ENCODE measurements at regions not wholly inside any gene's neighbourhood (a gene's known extent, or its start where the extent isn't known, plus 50 kb on each side); places are given as distances from the start of the nearest gene placed in this dataset.

DNA sequence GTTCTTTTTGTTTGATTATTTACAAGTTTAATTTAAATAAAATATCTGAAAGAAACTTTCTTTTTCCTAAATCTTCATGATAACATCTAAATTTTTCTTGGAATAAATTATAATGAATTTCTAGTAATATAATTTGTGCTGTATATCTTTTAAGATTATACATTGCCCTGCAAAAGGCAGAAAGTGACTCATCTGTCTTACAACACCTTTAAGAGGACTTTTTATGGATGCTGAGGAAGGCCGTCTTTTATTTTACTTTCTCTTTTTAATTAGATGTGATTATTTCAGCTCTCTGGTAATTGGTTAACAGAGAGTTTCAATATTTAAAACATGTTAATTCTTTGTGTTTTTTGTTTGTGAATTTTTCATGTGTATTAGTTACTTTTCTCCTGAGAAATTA lies 598.4 kb downstream of the RPL10L start:
- TF ChIP-seq, protein P1, sequence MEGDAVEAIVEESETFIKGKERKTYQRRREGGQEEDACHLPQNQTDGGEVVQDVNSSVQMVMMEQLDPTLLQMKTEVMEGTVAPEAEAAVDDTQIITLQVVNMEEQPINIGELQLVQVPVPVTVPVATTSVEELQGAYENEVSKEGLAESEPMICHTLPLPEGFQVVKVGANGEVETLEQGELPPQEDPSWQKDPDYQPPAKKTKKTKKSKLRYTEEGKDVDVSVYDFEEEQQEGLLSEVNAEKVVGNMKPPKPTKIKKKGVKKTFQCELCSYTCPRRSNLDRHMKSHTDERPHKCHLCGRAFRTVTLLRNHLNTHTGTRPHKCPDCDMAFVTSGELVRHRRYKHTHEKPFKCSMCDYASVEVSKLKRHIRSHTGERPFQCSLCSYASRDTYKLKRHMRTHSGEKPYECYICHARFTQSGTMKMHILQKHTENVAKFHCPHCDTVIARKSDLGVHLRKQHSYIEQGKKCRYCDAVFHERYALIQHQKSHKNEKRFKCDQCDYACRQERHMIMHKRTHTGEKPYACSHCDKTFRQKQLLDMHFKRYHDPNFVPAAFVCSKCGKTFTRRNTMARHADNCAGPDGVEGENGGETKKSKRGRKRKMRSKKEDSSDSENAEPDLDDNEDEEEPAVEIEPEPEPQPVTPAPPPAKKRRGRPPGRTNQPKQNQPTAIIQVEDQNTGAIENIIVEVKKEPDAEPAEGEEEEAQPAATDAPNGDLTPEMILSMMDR (conservative IDR thresholded peaks at IDR 0.05) = no peak
- H3K27ac ChIP-seq = no peak overlapping the region

DNA sequence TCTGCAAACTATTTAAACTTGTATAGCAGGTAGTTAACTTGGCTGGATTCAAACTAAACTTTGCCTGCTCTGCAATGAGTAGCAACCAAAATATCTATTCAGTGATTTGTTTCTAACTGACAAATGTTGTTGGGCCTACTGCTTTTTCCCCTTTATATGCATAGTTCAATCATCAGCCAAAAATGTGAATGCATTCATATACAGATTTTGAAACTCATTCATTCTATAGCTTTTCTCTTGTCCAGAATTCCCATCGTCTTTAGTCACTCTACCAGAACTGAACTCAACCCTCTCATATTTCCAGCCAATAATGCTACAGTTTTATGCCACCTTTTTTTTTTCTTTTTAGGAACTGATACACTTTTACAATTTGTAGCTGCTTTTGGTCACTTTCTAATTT lies 599.8 kb downstream of the RPL10L start:
- no peak overlapping the region for H3K27ac ChIP-seq
- TF ChIP-seq, protein P1 (conservative IDR thresholded peaks at IDR 0.05) = no peak
- no peak for TF ChIP-seq ZFX (IDR thresholded peaks at IDR 0.05)

DNA sequence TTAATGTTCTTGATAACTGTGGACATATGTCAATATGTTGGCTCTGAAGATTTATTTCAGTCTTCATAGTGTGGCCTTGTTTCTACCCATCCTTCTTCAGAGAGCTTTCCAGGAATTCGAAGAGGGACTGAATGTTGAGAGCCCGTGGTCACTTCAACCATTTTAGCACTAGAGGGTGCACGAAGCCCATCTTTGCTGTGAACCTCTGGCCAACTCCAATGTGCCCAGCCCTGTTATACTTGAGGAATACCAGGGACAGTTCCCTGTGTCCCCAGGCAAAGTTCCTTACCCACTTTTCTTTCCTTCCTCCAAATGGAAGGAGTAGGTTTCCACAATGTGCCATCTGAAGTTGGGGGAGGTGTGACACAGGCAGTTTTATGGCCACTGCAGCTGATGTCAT lies 603.5 kb downstream of the RPL10L start:
- no peak for TF ChIP-seq ZFX (IDR thresholded peaks at IDR 0.05)
- TF ChIP-seq, protein P1 (conservative IDR thresholded peaks at IDR 0.05) = no peak
- H3K27ac ChIP-seq = no peak overlapping the region

DNA sequence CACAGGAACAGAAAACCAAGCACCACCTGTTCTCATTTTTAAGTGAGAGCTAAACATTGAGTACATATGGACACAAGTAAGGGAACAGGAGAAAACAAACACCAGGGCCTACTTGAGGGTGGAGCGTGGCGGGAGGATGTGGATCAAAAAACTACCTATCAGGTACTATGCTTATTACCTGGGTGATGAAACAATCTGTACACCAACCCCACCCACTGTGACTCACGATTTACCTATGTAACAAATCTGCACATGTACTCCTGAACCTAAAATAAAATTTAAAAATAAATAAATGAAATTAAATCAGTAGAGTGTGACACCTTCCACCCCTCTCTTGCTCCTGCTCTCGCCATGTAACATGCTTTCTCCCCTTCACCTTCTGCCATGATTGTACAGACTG lies 615.5 kb downstream of the RPL10L start:
- no peak overlapping the region for H3K27ac ChIP-seq
- no peak for TF ChIP-seq ZFX (IDR thresholded peaks at IDR 0.05)
- TF ChIP-seq, protein P1 (conservative IDR thresholded peaks at IDR 0.05) = no peak

DNA sequence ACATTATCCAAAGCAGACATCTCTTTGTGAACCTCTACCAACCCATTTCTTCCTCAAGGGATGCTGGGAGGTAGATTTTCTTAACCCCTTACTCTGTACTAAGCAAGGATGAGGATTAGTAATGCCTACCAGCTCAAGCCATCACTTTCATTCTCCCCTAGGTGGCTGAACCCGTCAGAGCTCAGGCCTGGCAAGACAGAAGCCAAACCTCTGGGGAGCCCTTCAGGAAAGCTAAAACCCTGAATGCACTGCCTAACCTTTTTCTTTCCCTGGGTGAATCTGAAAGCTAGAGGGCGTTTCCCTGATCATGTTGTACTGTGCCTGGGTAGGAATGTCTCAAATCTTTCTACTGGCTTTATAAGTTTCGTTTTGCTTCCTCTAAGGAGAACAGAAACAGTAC lies 617.3 kb downstream of the RPL10L start:
- TF ChIP-seq ZFX (IDR thresholded peaks at IDR 0.05) = no peak
- TF ChIP-seq, protein P1 (conservative IDR thresholded peaks at IDR 0.05) = no peak
- no peak overlapping the region for H3K27ac ChIP-seq

DNA sequence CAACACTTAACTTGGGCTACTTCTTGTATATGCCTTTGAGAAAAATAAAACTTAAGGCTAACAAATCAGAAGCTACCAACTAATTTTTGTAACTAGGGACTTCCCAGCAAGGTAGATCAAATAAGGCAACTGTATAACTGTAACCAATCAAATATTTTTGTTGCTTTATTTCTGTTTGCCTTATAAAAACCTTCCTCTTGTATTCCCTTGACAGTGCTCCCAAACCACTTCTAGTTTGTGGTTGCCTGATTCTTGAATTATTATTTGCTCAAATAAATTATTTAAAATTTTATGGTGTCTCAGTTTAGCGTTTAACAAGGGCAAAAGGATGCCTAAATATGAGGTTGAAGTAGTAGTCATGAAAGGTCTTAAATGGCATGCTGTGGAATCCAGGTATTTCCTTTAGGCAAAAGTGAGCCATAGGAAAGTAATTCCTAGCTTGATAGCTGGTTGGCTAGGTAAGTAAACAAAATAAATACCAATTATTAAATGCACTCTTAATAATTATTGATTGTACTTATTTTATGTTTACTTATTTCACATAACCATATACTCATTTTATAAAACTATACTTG lies 632.6 kb downstream of the RPL10L start:
- TF ChIP-seq, protein P1 (conservative IDR thresholded peaks at IDR 0.05) = no peak
- TF ChIP-seq ZFX (IDR thresholded peaks at IDR 0.05) = no peak
- H3K27ac ChIP-seq = no peak overlapping the region

DNA sequence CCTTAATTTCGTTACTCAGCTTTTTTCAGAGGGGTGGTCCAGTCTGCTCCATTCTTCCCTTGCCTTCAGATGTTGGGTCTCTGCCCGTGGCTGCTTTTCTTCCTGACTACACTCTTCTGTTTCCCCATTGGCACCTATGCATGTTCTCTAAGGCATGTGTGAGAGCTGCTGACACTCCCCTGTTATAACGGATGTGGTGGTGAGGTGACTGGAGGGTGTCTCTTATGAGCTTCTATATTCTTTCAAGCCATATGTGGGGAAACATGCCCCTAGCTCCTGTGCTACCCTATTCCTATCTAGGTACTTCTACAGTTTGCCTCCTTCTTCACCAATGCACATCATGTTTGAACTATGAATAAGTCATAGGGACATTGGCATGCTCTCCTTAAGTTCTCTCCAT lies 643.2 kb downstream of the RPL10L start:
- no peak for TF ChIP-seq ZFX (IDR thresholded peaks at IDR 0.05)
- TF ChIP-seq, protein P1 (conservative IDR thresholded peaks at IDR 0.05) = no peak
- no peak overlapping the region for H3K27ac ChIP-seq

All from C4-2B (cell line).